Gastroesophageal sphincter (tissue), 3 donors: ENCODE measurements at regions not wholly inside any gene's neighbourhood (a gene's known extent, or its start where the extent isn't known, plus 50 kb on each side); places are given as distances from the start of the nearest gene placed in this dataset.

Experiments
- CTCF ChIP-seq, 4 experiments: fragments of 200-600 bp in 2 of 4; fragments of 450-650 bp in 2 of 4; sonication (generic) in 1 of 4; IDR thresholded peaks; one replicate each; pipeline ENCODE4 v1.5.1; 2017 to 2019; ENCODE audit warnings: antibody characterized with exemption in 4 of 4, mild to moderate bottlenecking in 2 of 4, moderate library complexity in 2 of 4
- EP300 ChIP-seq: sonication (generic); formaldehyde crosslinking; IDR thresholded peaks from one replicate; pipeline ENCODE4 v1.6.1; 2017; ENCODE audit warnings: antibody characterized with exemption, mild to moderate bottlenecking
- POLR2A ChIP-seq, 2 donors: fragments of 450-650 bp; IDR thresholded peaks; one replicate each; pipeline ENCODE4 v1.6.1; 2017; ENCODE audit warnings: antibody characterized with exemption in 2 of 2, mild to moderate bottlenecking in 2 of 2, moderate library complexity in 1 of 2

DNA sequence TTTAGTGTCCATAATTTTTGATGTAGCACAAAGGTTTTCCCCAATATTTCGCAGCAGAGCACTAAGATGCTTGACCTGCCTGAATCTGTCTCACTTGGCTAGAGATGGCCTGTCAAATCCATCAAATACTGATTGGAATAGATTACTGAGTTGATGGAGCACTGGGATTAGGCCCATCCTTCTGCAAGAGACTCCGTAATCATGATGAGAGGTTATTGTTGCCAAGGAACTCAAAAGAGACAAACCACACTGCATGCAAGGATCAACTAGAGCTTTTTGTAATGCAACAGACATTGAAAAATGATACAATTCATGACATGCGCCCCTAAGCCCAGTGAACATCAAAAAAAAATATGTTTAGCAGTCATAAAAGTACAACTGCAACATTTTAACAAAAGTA is 585.3 kb upstream of the GRAMD2B start:
- no peak for TF ChIP-seq CTCF (IDR thresholded peaks at IDR 0.05)
- TF ChIP-seq EP300: no peak
- no peak for TF ChIP-seq POLR2A (IDR thresholded peaks at IDR 0.05)
